ENCODE measurements at regions not wholly inside any gene's neighbourhood (a gene's known extent, or its start where the extent isn't known, plus 50 kb on each side); places are given as distances from the start of the nearest gene placed in this dataset.

DNA sequence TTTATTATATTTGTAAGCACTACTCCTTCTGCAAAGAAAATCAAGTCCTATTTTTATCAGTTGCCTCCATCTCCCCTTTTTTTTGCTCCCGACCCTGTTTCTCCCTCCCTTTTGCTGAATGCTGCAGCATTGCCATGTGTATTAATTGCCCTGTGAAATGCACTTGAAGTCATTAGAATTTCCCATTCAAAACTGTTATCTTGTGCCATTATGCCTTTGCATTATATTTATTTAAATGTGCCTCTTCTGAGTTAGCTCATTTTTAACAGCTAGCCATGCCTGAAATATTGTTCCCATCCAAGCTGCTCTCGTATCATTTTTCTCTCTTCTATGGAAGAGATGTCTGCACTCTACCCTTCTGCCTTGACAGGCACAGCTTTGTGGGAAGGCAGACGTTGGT lies 404.0 kb upstream of the PLXNA2 start:
- DNase-seq = no peak

DNA sequence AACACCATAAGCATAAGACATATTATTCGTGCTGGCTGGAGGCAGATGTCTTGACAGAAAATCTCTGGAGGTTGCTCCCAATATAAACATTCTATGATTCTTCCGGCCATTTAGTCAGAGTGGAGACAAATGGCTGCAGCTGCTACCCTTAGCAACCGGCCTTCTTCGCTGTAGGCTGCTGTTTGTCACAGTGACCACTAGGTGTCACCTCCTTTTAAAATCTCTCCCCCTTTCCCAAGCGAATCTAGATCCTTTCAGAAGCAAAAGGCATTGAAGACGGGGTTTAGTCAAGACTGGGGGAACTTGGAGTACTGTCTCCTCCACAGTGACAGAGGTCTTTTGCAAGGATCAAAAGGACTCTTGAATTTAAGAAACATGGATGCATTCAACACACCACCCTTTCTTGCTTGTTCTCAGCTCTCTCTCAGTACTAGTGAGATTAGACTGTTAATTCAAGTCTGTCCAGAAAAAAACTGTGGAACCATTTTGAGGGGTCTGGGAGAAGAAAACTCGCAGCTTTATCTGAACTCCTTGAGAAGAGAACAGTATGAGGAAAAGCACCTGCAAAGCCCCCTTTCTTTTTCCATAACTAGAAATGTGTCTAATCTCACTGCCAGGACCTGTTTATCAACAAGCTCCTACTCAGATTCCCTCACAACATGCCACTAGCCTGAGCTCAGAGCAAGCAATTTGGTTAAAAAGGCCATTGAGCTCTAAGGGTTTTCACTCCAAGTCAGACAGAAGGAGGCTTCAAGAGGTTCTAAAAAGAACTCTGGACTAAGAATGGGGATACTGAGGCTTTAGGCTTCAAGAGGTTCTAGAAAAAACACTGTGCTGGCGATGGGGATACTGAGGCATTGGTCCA lies 408.3 kb upstream of the PLXNA2 start:
- peak; percentile 74 for DNase-seq

DNA sequence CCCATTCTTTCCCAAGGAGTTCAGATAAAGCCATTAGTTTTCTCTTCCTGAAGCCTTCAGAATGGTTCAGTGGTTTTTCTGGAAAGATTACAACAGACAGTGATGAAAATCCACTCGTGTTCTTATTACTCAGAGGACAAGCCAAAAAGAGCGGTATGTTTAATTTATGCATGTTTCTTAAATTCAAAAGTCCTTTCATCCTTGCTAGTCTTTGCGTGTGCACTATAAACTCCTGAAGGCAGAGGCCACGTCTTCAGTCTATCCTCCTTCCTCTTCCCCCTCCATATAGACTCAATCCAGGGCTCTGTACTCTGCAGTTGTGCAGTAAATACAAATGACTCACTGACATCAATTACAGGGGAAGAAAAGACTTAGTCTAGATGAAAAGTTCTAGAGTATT lies 409.2 kb upstream of the PLXNA2 start:
- no peak for DNase-seq

DNA sequence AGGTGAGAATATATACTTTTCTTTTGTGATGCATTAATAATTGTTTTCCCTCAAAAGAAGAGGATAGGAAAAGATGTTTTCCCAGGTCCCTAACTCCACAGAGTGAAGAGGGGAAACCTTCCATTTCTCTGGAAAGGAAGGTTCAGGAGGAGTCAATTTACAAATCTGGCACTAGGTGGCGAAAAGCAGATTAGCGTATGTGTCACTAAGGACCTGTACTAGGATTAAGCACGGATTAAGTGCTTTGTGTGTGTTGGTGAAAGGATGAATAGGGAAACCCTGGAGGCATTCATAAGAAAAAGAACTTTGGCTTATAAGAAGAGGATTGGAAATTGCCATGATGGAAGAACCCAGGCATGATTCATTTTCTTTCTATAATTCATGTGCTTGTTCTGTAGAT lies 410.1 kb upstream of the PLXNA2 start:
- peak; percentile 34 for DNase-seq

DNA sequence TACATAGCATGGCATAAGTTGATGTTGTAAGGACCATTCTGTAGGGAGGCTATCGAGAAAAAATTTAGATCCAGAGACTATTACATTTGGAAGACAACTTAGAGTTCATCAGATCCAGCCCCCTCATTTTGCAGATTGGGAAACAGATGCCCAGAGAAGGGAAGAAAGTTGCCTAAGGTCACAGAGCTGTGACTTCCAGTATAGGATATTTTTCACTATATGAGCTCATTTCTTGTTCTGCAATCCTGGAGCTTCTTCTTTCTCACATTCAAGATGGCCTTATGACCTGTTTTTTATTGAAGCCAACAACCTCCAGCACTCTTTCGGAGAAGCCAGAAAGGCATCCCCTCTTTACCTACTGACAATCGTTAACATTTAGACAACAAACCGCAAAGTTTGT lies 421.8 kb upstream of the PLXNA2 start:
- DNase-seq = no peak

DNA sequence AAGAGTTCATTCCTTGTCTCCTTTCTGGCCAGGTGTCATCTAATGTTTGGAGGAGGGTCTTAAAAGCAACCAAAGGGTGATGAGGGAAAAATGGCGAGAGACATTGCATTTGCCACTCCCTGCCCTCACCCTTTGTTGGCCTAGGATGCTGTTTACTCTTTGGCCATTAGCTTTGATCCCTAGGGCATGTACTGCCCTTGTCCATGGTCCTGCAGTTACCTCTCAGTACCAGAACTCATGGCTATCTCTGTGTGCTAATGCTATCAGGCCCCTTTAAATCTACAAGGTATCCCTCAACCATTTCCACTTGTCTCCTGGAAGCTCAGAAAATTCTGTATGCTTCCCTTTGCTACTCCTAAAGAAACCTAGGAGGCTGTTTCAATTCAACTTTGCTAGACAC lies 424.8 kb upstream of the PLXNA2 start:
- peak; percentile 2 for DNase-seq

DNA sequence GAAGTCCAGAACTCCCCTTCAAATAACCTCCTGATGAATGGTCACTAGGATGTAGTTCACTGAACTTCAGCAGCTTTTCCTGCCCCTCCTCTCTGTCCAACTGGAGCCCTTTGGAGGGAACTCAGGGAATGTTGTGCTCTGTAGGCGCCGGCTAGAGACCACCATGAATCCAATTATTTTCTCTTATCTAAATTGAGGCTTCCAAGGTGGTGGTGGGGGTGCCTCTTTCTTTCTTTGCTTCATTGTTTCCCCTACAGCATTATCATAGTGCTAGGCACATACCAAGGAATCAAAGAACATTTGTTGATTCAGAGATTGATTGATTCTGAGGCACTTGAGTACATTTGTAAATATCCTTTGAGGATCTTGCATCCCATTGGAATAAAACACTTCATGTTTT lies 426.6 kb upstream of the PLXNA2 start:
- DNase-seq = no peak

DNA sequence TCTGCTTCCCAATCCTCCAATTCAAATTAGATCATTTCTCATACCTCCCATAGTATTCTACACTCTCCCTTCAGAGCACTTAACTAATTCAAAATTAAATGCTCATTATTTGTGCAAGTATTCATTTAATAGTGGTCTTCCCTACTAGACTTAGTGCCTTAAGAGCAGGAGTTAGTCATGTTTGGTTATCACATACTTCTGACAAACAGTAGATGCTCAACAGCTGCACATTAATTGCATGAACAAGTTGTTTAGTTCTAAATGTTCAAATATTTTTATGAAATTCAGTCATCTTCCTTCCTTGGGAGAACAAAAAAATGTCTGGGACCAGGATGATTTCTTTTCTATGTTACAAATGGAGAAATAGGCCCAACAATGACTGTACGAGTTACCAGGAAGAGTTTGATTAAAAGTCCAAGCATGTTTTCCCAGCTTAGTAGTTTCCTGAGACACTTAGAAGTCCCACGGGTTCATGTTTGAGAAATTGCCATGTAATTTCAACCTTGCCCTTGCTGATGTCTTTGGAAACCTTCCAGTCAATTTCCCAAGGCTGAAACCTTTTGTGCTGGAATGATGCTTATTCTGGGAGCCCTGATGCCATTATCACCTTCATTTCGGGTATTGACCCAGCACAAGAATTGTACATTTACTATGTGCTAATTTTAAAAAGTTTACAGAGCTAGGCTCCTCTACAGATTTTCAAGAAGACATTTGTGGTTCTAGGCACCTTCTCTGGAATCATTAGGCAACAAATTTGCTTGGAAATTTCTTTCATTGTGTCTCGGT lies 437.9 kb upstream of the PLXNA2 start:
- peak; percentile 8 for DNase-seq

DNA sequence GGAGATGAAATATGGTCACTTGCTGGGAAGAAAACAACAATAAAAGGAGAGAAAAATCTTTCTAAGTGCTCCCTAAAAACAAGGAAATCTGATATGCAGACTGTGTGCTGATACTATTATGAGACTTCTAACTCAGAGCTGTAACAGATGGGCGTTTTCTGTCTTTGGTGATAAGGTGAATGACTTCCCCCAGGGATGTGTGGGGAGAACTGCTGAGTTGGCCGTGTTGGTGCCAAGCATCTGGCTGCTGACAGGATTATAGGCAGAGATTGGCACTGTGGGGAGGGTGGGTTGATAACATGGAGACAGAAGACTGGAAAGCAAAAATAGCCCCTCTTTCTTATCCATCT lies 438.5 kb upstream of the PLXNA2 start:
- DNase-seq = no peak

DNA sequence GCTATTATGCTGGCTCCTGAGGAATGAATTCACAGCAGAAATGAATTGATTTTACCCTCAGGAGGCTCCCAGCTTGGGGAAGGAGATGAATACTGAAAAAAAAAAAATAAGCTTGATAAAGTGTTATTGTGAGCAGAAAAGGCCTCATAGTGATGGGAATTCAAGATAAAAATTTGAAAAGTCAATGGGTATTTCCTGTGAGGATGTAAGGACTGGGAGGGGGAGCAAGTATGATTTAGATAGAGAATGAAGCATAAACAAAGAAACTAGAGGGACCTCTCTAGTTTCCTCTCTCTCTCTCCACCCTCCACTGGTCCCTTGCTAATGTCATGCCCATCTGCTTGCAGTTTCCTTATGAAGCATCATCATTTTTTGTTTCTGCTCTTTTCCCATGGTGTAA lies 439.0 kb upstream of the PLXNA2 start:
- DNase-seq = no peak

DNA sequence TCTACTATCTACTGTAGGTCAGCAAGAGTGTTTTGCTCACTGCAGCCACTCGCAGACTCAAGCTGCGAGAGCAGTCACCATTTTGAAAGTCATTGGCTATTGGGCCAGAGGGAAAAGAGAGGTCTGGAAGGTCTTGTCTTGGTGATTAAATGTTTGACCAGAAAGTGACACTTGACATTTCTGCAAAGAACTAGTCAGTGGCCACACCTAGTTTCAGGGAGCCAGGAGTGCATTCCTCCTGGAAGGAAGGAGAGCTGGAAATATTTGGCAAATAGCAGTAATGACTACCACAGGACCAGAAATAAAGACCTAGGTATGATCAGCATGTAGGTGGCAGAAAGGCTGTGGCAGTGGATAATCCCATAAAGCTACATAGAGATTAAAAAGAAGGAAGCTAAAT lies 440.0 kb upstream of the PLXNA2 start:
- no peak for DNase-seq

DNA sequence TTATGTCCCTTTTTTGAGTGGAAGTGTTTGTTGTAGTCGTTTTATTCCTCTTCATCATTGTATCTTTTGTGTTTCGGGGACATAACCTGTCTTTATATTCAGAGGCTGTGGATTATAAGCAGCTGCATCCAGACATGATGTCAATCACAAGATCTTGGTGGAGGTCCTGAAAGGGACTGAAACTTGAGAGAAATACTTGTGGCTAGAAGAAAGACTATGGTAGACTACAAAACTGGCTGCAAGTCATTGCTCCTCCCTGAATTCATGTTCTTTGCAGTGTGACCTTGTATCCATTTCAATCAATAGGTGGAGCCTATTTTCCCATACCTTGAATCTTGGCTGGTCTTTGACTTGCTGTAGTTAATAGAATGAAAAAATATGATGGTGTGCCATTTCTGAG lies 442.4 kb upstream of the PLXNA2 start:
- no peak for DNase-seq

DNA sequence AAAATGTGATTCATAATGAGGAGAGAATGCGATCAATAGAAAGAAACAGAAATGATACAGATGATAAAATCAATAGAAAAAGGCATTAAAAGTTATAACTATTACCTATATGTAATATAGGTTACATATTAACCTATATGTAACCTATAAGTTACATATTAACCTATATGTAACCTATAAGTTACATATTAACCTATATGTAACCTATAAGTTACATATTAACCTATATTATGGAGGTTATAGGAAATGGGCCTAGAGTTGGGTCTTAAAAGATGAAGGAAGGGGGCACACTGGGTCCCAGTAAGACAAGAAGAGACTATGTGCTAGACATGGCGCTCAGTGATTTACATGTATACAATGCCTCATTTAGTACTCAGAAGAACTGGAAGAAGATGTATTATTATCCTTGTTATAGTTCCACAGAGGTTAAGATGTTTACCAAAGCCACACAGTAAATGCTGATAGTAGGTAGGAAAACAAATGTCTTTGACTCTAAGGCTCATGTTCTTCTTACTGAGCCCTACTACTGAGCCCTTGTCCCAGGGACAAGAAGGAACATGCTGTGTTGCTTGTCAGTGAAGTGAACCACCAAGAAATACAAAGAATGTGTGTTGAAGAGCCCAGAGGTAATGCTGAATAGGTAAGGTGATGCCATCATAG lies 444.6 kb upstream of the PLXNA2 start:
- no peak for DNase-seq

DNA sequence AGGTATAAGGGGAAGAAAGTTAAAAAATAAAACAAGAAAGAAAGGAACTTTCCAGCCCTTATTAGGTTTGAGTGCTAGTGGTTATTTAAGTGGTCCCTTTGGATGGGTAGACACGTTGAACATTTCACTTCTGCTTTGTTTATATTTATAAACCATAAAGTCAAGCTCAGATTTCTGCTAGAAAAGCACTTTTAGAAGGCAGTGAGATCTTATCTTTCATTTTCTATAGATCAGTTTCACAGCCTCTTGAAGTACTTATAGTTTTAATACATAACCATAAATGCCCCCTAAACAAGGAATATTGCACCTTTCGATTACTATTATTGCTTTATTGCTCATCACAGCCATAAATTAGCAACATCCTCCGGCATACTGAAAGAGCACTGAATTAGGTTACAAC lies 446.8 kb upstream of the PLXNA2 start:
- no peak for DNase-seq

DNA sequence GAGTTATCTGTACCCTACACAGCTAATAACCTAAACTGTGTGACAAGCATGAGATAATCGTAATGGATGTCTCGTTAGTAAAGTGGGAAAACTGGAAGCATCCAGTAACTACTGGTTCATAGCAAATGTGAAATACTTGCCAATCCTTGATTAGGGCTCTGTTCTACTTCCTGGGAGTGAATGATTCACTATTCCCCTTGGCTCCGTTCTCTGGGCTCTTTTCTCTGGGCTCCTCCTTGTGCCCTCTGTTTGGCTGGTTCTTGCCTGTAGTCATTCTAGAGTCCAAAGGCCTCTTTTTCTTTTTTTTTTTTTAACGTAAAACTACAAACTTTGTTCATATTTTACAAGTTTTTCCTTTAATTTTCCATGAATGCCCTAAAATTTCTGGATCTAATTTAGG lies 465.8 kb upstream of the PLXNA2 start:
- no peak for DNase-seq

DNA sequence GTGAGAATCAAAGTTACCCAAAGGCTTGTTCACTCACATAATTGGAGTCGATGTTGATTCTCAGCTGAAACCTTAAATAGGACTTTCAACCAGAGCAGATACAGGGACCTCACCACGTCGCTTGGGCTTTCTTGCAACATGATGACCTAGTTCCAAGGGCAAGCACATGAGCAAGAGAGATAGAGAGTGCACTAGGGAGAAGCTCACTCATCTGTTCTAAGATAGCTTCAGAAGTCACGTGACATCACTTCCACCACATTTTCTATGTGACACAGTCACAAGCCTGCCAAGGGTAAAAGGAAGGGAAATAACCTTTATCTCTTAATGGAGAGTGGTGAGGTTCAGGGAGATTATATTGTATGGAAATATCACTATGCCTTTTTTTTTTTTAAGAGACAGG lies 470.1 kb upstream of the PLXNA2 start:
- DNase-seq = no peak

DNA sequence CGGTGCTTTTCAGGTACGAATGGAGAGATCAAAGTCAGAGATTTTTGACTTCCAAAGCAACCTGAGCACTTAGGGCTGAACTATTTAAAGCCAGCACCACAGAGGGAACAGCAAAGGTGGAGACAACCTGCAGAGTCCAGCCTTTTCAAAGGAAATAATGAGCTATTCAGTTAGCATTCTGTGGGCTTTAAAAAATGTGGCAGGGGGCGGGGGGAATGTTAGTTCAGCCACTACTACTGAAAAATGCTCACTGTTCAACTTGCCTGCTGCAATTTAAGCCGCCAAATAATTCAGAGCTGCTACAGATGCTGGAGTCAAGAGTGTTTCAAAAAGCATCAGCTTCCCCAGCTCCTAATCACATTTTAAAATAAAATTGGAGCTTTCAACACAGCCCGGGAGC lies 473.3 kb upstream of the PLXNA2 start:
- DNase-seq = no peak

DNA sequence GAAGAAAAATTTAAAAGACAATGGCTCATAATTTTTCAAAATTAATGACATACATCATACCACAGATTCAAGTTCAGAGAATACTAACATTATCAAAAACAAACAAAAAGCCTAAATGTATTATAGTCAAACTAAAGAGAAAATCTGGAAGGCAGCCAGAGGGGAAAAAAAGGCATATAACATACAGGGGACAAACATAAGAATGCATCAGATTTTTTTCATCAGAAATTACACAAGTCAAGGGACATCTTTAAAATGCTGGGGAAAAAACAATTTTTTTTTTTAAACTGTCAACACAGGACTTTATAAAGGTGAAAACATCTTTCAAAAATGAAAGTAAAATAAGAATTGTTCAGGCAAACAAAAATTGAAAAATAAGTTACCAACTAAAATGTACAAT lies 478.4 kb upstream of the PLXNA2 start:
- no peak for DNase-seq

DNA sequence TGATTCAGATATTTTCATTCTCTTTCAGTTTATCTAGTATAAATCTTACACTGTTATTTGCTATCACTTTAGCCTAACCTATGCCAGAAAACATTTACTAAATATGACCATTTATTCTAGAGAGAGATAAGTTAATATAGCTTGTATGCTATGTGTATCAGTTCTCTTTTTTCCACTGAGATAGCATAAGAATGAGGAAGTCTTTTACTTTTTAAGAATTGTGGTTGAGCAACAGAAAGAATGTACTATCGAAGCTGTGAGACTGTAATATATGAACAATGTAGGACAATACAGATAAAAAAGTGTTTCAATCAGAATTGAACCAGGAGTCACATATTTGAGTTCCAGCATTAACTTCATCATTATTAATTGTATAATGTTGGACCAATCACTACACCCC lies 479.9 kb upstream of the PLXNA2 start:
- no peak for DNase-seq

DNA sequence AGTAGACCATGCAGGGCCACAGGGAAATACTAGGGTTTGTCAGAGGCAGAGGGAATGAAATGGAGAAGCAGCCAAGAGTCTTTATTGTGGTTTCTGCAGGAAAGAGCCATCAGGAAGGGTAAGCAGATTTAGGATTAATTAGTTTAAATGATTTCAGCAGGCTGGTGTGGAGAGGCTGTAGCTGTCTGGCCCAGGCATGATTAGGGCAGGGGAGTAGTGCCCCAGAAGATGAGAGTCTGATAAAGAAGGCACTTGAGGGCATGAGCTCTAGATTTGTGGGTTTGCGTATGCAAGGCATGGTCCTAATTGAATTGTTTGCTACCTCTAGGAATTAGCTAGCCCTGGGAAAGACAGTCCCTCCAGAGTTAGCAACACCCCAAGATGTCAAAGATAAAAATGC lies 484.6 kb upstream of the PLXNA2 start:
- DNase-seq = no peak

DNA sequence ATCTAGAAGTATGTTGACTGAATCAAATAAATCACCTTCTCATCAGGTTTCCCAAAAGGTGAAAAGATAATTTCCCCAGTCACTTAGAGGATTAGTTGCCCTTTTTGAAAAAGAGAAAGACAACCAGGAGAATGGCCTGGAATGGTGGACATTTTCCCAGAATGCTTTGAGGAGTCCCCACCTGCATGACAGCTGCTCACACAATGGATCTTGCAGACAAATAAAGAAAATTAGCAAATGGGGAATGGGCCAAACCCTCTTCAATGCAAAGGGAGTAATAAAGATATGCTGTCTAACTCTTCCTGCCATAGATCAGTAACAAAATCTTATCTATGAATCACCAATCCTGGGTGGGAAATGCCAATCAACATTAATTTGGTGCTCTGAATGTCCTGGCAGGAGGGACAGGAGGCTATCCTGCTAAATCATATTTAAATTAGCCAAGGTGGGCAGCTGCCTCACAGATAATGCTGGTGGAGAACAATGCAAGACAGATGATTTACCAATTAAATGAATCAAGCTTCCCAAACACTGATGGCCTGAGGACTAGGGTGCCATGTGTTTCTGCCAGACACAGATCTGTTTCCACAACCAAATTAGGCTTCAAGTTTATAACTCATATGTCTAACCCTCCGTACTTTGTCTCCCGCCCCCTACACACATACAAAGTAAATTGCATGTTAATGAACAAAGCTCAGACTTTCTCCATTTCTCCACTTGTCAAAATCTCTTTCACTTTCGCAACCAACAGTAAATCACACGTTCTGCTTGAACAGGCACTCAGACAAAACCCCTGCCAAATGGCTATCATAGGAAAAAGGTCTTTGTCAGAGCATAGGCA lies 488.0 kb upstream of the PLXNA2 start:
- DNase-seq = no peak

DNA sequence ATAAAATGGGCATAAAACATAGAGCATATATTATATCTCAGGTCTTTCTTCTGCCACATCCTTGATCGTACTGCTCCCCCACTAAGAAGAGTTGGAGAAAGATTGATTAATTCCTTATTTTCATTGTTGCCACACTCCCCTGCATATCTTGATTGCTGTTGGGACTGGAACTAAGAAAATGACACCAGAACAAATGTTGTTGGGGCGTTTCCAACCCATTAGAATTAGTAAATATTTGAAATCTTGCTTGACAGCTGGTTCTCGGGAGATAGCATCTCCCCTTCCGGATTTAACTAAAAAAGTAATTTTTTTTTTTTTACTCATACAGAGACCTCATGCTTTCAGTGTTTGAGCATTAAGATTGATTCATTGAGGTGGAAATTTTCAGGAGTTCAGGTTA lies 493.0 kb upstream of the PLXNA2 start:
- no peak for DNase-seq

DNA sequence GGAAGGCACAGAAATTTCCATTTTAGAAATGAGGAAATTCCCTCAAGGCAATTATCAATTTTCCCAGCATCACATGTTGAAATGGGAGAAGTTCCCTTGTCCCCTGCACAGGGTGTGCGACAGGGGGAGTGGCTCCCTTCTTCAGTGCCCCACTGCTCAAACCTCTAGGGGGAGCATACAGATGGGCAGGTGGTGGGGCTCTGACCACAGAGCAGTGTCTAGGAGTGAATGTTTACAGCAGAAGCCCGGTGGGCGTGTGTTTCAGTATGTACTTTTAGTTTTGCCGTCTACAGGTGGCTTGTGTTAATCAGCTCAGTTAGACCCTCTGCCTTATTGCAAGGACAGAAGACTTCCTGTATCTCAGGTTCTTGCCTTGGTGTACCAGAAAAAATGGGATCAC lies 493.7 kb upstream of the PLXNA2 start:
- no peak for DNase-seq
